HG03378 (cell line): ENCODE measurements at regions not wholly inside any gene's neighbourhood (a gene's known extent, or its start where the extent isn't known, plus 50 kb on each side); places are given as distances from the start of the nearest gene placed in this dataset.
A peak's percentile ranks its signal among the peaks of the same experiment; 100 is the strongest.

ENCODE experiments used
- ATAC-seq: cut with Tn5 transposase; IDR thresholded peaks from one replicate; pipeline ENCODE4 v1.9.1; 2021; ENCODE audit warnings: mild to moderate bottlenecking, moderate library complexity; ENCODE audit not compliant: unreplicated experiment

DNA sequence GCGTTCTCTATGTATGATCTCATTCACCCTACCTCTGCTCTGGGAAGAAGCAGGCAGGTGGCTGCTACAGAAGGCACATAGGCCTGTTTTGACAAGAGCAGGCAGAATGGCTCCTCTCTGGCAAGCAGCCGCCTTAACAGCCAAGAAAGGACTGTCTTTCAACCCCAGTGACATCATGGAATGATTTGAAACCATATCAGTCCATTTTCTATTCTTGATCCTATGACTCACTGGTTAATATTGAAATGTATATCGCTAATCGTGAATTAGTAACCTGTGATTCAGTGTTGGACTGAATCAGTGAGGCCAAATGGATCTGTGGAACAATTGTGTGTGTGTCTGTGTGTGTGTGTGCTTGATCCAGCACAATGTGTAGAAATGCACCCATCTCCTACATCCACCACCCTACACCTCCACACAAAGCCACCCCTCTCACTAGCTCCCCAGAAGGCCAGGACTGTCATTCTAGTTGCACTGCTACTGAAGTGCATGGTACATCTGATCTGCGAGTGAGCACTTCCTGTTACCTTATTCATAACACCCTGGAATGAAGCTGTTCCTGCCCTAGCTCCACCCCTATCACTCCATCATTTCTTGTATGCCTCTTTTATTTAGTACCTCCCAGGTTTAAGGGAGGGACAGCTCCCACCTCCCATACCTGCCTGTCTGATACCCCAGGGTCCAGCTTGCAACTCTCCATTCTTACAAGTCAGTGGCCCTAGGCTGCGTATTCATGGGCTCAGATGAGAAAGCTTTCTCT is 460.0 kb downstream of the FOXO1 start:
- ATAC-seq, result peak; percentile 48

- ATAC-seq, result peak; percentile 52
Observed at GRCh38 chr13:40207001-40207478, 459.4 kb downstream of the FOXO1 start.

DNA sequence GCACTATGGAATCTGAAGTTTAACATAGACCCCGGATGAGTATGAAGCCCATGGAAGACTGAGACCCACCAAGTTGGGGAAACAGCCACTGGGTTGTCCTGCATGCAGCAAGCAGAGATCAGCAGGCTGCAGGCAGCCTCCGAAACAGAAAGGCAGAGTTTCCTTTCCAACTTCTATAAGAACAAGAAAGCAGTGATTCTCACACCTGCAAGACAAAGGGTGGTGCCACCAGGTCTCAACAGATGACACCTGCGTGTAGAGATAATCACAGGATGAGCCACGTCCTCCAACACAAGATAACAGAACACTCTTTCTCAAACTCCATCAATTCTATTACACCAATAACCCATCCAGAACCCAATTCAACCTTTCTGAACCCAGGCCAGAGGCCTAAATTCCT is 457.9 kb downstream of the FOXO1 start:
- ATAC-seq, result no peak

DNA sequence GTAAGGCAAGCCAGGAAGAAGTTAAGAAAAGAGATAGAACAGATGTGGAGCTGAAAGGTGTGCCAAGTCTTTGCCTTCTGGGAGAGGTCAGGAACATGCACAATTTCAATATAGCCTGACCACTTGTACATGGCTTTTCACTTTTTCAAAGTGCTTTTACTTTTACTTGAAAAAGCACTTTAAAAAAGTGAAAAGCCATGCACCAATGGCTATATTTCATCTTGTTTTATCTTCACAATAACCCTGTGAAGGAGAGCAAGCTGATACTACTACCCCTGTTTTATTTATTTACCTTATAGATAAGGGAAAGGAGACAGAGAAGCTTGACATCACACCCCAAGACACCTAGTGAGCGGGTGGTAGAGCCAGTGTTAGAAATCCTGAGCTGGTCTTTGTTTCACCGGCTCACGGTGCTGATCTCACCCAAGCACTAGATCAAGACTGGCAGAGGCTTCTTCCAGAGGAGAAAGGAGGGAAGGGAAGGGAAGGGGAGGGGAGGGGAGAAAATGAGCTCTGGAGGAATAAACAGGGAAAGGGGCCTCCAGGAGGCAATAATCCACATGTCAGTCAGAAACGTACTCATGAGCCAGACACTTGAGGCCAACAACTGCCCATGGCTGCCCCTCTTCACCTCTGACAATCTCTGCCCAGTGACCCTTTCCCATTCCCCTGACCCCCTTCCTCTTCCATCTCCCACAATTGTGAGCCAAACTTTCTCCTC is 455.4 kb downstream of the FOXO1 start:
- ATAC-seq, result no peak

DNA sequence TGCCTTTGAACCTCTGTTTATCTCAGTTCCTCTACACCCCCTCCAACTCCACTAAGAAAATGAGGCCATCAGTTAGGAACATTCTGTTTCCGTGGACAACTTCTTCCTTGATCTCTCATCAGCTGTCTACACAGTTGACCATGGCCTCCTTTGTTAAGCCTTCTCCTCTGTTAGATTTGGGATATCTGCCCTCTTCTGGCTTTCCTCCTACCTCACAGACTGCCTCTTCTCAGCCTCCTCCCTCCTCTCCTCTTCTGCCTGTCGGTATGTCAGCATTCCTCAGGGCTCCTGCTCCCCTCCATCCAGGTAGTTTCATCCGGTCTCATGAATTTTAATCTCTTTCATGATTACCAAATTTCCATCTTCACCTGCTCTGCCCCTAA is 454.9 kb downstream of the FOXO1 start:
- no peak for ATAC-seq

GRCh38 chr13:40213779-40214178 is 452.7 kb downstream of the FOXO1 start:
- ATAC-seq, result no peak

GRCh38 chr13:40215311-40215710 is 451.1 kb downstream of the FOXO1 start:
- ATAC-seq, result no peak

DNA sequence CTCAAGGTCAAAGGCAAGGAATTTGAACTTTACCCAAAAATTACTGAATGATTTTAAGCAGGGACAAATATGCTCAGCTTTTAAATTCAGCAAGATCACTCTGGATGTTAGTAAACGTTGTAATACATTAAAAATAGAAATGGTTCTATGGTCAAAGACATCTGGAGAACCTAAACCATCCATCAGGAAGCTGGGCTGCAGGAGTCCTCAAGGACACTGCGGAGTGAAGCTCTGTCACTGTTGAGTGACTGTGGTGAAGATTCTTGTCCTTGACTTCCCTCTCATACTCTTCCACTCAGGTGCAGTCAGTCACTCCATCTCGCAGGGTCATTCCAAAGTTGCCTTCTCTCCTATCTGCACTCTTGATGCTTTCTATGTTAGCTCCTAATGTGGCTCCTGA is 450.7 kb downstream of the FOXO1 start:
- ATAC-seq, result no peak

DNA sequence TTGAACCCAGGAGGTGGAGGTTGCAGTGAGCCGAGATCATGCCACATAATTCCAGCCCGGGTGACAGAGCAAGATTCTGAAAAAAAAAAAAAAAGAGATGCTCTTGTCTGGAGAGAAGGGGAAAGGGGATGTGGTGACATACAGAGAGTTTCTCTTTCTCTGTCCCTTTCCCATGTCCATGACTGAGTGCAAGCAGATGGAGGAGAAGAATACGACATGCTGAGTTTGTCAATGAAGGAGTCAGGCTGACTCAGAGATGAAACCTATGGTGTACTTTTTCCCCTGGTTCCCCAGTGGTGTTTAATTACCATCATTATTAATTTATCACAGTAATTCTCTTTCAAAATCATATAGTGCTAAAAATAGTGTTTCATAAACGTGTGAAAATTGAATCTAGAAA is 448.8 kb downstream of the FOXO1 start:
- no peak for ATAC-seq

DNA sequence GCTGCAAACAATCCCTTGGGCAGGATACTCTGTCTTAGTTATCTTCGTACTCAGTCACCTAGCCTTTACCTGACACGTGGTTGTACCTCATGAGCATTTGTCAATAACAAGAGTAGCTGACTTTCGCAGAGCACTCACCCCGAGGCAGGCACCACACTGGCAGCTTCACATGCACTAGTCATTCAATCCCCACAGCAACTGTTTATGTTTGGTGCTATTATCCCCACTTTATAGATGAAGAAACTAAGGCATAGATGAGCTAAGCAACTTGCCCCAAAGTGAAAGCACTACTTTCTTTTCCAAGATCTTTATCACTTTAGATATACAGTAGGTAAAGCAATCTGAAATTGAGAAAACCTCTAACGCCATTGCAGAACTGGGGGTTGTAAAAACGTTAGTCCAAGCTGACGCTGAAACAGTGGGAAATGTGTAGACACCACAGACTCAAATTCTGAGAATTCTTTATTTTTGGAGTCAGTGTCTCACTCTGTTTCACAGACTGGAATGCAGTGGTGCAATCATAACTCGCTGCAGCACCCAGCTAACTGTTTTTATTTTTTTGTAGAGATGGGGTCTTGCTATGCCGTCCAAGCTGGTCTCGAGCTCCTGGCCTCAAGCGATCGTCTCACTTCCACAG is 446.0 kb downstream of the FOXO1 start:
- ATAC-seq, result no peak

- ATAC-seq, result no peak
Observed at GRCh38 chr13:40221131-40221459, 445.3 kb downstream of the FOXO1 start.

- no peak for ATAC-seq
Observed at GRCh38 chr13:40221460-40222201, 444.8 kb downstream of the FOXO1 start.

- ATAC-seq, result no peak
Observed at GRCh38 chr13:40223585-40223984, 442.9 kb downstream of the FOXO1 start.

DNA sequence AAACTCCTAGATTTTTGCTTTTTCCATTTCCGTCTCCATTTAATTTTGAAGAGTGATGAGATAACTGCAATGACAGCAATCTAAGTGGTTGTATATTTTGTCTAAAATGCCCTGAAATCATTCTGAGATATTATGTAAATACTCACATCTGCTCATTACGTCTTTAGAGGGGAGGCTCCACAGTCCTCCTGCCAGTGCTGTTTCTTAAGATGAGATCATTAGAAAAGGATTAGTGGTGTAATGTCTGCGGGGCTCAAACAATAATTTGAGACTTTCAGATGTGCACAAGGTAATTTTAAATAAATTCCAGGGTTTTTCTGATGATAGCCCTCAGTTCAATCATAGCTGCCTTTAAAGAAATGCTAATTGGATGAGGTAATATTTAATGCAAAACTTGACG is 437.9 kb downstream of the FOXO1 start:
- ATAC-seq, result no peak

- ATAC-seq, result no peak
Observed at GRCh38 chr13:40228990-40229389, 437.5 kb downstream of the FOXO1 start.

GRCh38 chr13:40230833-40231266 is 435.6 kb downstream of the FOXO1 start:
- no peak for ATAC-seq

- no peak for ATAC-seq
Observed at GRCh38 chr13:40231311-40231710, 435.1 kb downstream of the FOXO1 start.

GRCh38 chr13:40231751-40232150 is 434.7 kb downstream of the FOXO1 start:
- ATAC-seq, result no peak

- no peak for ATAC-seq
Observed at GRCh38 chr13:40232311-40233040, 434.0 kb downstream of the FOXO1 start.

GRCh38 chr13:40233731-40234195 is 432.7 kb downstream of the FOXO1 start:
- no peak for ATAC-seq
